Endometrium (tissue), 2 donors: ENCODE measurements at regions not wholly inside any gene's neighbourhood (a gene's known extent, or its start where the extent isn't known, plus 50 kb on each side); places are given as distances from the start of the nearest gene placed in this dataset.
"Not testable (repeated sequence)": the region's sequence is repeated elsewhere in the genome, so short reads cannot be mapped to it uniquely, and the experiment has no call there.

Source experiments
- FAIRE-seq: peaks from 2 replicates; lab custom pipeline; 2012; peaks lifted over from hg19 to GRCh38; lab: Jason Lieb, UNC
- donor health status: control.
- donor health status: control.

DNA sequence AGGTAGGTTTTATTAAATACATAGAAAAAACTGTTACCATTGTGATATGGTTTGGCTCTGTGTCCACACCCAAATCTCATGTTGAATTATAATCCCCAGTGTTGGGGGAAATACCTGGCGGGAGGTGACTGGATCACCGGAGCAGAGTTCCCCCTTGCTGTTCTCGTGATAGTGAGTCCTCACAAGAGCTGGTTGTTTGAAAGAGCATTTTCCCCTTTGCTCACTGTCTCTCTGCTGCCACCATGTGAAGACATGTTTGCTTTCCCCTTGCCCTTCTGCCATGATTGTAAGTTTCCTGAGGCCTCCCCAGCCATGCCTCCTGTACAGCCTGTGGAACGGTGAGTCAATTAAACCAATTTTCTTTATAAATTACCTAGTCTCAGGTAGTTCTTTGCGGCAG is 352.7 kb upstream of the SLC39A10 start:
- no peak for FAIRE-seq

DNA sequence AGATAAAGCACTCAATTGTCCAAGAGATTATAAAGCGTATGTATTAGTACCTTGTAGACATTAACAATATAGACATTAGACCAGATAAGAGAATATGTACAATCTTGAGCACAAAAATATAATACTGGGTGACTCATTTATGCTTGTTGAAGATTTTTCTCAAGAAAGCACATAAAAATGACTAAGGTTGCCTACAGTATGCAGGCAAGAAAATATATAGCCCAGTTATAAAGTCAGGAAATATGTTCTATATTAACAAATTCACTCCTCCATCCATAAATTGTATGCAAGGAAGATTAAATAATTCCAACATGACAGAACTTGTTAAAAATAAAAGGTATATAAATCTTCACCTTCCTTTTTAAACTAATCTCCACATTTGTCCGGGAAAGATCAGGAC is 356.4 kb upstream of the SLC39A10 start:
- no peak for FAIRE-seq

DNA sequence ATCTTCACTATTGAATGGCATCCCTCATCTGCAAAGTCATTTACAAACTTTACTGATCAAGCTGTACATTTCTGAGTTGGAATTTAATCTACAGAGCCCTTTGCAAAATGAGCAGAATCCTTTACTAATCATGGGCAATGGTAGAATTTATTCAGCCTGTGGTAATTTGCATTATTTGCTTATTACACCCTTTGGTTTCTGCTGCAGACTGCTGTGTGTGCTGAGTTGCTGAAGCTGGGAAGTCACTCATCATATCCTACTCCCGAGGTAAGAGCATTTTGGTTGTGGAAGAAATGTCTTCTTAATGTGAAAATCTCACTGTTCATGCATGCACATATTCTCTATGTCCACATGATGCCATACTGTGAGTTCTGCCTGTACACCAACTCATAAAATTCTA is 357.4 kb upstream of the SLC39A10 start:
- FAIRE-seq = no peak

DNA sequence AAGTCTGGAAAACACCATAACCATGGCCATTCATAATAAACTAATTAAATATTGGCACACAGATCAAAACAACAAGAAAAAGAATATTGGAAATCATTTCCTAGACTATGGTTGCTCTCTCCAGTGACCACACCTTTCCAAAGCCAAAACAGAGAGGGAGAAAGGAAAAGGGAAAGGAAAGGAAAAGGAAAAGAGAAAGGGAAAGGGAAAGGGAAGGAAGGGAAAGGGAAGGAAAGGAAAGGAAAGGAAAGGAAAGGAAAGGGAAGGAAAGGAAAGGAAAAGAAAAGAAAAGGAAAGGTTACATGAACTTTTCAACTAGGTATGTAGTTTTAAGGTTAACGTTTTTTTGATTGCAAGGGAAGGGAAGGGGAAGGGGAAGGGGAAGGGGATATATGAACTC is 360.5 kb upstream of the SLC39A10 start:
- FAIRE-seq = no peak

DNA sequence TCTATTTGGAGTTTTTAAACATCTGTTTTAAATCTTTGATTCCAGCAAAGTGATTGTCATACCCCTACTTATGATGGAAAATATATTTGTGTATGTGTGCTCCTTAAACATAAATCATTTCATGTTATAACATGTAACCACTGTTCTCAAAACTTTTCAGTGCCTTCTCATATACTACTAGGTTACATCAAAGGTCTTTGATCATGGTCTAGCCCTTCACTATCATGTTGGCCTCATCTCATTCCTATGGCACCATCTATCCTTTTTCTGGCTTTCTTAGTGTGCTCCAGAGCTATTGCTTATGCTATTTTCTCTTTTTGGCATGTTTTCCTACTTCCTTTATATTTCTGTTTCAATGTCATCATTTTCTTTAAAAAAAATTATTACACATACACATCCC is 367.9 kb upstream of the SLC39A10 start:
- FAIRE-seq = no peak

DNA sequence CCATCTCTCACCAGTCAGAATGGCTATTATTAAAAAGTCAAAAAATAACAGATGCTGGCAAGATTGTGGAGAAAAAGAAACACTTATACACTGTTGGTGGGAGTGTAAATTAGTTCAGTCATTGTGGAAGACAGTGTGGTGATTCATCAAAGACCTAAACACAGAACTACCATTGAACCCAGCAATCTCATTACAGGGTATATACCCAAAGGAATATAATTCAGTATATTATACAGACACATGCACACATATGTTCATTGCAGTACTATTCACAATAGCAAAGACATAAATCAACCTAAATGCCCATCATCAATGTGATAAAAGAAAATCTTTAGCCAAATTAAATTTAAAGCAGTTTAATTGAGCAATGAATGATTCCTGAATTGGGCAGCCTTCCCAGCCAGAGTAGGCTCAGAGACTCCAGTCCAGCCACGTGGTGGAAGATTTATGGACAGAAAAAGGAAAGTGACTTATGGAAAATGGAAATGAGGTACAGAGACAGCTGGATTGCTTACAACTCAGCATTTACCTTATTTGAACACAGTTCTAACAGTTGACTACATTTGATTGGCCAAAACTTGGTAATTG is 377.1 kb upstream of the SLC39A10 start:
- FAIRE-seq = no peak

DNA sequence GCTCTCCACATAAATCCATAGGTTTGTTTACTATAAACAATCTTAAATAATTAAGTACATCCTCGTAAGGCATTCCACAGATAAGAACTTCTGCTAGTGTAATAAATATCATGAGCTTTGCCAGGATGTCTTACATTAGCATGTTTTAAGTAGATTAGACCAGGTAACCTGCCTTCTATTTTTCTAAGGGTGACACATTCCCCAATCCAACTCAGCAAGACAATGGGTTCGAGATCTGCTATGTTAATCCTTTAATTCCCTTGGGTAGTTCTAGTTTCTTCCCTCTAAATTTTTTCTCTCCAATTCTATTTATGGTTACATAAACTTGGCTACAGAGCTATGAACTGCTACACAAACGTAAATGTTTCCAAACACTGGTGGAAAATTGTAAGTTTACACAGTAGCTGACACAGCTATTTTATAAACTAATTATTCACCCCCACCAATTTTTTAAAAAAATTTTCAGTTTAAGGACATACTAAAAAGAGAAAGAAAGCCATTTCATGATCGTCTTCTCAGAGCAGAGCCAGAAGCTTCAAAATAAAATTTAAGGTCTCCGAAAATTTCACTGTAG is 386.5 kb upstream of the SLC39A10 start:
- no peak for FAIRE-seq

DNA sequence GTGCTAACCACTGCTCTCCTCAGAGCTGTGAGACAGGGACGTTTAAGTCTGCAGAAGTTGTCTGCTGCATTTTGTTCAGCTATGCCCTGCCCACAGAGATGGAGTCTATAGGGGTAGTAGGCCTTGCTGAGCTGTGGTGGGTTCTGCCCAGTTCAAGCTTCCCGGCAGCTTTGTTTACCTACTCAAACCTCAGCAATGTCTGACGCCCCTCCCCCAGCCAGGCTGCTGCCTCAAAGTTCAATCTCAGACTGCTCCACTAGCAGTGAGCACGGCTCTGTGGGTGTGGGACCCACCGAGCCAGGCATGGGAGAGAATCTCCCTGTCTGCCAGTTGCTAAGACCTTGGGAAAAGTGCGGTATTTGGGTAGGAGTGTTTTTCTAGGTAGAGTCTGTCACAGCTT is 387.8 kb upstream of the SLC39A10 start:
- FAIRE-seq = no peak

DNA sequence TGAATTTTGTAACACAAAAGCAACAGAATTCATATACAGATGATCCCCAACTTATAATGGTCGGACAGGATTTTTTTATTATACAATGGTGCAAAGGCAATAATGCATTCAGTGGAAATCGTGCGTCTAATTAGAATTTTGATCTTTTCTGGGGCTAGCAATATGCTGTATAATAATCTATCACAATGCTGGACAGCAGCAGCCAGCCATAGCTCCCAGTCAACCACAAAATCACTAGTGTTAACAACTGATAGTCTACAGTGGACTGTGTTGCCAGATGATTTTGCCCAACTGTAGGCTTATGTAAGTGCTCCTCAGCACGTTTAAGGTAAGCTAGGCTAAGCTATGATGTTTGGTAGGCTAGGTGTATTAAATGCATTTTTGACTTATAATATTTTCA is 399.0 kb upstream of the SLC39A10 start:
- no peak for FAIRE-seq

DNA sequence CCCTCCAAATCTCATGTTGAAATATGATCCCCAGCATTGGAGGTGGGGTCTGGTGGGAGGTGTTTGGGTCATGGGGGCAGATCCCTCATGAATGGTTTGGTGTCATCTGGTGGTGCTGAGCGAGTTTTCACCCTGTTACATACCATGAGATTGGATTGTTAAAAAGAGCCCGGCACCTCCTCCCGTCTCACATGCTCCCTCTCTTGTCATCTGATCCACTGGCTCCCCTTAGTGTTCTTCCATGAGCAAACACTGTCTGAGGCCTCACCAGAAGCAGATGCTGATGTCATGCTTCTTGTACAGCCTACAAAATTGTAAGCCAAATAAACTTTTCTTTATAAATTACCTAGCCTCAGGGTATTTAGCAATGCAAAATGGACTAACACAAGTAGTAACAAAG is 405.0 kb upstream of the SLC39A10 start:
- no peak for FAIRE-seq

DNA sequence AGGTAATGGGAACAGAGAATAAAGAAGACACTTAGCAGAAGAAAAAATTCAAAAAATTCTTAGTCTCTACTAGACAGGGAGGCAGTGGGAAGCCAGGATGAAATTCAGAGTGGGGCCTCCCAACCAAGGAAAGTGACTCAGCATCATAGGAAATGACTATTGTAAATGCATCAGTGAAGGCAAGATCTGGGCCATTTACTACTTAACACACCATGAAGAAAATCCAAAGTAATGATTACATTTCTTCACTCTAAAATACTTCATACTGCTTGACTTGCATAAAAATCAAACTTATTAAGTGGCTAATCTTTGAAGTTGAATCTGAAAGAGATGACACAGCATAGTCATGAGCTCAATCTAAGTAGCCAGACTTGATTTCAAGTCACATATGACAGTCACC is 405.8 kb upstream of the SLC39A10 start:
- FAIRE-seq = no peak

DNA sequence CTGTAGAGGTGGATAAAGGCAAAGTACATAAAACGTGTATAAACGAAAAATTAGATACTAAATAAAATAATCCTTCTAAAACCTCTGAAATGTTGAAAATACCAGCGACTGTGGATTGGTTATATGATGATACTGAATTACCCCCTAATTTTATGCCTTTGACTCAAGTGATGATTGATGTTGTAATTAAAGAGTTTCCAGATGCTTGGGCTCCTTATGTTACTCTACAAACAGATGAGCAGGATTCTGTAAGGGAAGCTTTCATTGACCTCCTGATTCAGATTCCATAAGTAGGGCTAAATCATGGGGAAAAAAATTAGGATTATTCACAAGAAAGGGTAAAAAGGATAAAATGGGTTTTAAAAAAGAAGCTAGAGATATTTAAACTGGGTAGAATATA is 418.2 kb upstream of the SLC39A10 start:
- no peak for FAIRE-seq

DNA sequence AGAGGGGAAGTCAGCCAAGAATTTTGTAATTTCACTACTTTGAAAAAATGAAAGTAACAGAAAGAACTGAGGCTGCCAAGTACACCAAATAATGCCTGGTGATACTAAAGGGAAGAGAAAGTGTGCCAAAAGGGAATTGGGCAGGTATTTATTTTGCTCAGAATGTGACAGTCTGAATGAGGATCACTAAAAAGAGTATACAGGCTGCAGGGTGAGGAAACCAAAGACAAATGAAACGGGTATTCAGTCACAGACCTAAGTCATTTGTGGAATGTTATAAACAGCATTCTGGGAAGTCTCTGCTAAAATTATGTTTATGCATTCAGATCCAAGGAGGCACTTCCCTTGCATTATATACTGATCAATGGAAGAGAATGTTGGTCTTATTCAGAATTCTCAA is 418.6 kb upstream of the SLC39A10 start:
- no peak for FAIRE-seq

DNA sequence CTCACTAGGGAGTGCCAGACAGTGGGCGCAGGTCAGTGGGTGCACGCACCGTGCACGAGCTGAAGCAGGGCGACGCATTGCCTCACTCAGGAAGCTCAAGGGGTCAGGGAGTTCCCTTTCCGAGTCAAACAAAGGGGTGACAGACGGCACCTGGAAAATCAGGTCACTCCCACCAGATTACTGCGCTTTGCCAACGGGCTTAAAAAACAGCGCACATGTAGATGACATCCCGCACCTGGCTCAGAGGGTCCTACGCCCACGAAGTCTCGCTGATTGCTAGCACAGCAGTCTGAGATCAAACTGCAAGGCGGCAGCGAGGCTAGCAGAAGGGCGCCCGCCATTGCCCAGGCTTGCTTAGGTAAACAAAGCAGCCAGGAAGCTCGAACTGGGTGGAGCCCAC is 428.5 kb upstream of the SLC39A10 start:
- FAIRE-seq = not testable (repeated sequence)

DNA sequence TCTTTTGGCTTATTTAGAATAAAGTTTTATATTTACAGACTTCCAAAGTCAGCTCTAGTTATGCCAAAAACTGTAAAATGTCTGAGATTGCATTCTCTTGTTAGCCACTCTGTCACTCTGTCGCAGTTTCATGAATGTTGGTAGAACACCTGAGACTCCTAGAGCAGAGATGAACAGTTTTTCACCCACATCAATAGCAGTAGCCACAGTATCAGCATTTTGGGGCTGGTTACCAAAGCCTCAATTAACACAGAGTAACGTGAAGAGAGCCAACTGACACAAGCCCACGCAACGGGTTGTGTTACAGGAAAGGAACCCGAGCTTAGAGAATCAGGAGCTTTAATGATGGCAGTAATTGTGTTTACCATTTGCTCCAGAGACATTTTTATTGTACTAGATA is 443.0 kb upstream of the SLC39A10 start:
- FAIRE-seq = no peak

DNA sequence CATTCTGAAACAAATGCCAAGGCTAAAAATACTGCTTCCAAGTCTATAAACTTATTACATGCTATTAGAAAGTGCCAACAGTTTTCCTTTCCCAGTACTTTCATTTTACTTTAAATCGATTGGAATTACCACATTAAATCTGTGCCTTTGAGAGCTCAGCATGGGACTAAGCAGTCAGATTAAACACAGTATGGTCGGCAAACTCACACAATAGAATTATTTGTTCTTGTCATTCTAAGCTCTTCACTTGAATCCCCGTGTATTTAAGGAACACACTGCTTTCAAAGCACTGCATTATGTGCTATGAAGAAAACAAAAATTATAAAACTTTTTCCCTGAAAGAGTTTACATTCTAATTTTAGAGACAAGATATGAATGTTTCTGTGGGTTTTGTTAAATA is 444.4 kb upstream of the SLC39A10 start:
- FAIRE-seq = no peak

DNA sequence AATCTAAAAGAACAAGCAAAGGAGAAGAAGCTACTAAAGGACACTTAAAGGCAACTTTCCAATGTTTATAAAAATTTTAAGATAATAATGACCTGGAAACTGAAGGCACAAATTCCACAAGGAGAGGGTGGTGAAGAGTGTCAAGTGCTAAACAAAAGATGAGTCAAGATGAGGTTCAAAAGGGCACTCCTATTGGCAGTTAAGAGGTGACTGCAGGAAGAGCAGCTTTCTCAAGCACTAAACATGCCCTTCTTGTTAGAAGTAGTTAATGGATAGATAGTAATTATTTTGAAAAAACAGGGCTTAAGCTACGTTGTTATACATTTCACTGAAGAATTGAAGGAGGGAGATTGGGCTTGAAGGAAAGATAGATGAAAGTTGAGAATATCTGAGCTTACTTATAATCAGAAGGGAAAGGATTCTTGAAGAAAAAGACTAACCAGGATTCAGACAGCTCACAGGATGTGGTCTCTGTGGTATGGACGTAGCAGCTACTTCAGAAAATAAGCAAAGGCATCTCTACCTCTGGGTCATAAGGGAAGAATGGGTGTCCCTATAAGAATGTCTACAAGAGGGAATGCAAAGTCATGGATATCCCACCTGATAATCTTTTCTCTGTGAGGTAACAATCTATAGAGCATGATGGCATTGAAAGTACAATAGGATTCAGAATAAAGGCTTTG is 454.7 kb upstream of the SLC39A10 start:
- no peak for FAIRE-seq

DNA sequence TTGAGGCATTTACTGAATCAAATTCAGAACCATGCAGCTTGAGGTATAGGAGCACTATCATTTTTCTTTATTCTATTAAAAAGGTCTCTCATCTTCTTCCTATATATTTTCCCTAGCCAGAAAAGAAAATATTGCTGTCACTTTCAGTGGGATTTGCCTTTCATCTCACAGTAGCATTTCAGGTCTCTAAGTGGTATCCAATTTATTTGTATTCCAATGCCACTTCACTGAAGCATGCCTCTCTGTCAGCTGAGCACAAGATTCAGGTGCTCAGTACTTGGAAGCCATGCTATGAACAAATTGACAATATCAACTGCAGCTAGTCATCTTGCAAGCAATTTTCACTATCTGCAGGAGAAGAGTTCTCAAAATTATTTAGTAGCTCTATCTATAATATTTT is 457.2 kb upstream of the SLC39A10 start:
- no peak for FAIRE-seq

DNA sequence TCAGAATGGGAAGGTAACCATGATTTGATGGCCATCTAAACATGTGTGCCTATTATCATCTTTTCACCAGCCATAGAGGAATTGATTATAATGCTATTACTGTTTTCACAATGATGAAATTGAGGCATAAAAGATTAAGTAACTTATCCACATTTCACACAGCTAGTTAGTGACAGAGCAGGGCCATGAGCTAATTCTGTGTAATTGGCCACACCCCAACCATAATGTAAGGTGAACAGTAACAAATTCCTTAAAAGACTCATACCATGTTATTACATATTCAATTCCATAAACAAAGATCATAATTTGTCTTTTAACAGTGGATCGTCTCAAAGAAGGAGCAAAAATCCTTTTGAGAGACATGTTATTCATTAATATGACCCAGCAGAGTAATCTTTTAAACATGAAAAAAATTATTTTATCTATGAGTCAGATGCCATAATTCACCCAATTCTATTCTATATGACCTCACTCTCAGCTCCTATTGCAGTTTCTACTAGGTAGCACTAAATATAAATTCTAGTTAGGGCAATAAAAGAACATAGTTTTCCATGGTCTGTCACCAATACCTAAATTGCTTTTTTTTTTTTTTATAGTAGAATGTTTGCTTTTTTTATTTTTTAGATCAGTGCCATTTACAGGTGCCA is 475.8 kb upstream of the SLC39A10 start:
- no peak for FAIRE-seq

DNA sequence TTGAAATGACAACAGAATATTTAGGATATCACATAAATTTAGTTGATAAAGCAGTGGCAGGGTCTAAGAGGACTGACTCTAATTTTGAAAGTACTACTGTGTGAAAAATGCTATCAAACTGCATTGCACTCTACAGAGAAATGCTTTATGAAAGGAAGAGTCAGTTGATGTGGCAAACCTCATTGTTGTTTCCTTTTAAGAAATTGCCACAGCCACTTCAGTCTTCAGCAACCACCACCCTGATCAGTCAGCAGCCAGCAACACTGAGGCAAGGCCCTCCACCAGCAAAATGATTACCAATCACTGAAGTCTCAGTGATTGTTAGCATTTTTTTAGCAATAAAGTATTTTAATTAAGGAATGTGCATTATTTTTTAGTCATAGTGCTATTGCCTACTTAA is 488.7 kb upstream of the SLC39A10 start:
- no peak for FAIRE-seq

DNA sequence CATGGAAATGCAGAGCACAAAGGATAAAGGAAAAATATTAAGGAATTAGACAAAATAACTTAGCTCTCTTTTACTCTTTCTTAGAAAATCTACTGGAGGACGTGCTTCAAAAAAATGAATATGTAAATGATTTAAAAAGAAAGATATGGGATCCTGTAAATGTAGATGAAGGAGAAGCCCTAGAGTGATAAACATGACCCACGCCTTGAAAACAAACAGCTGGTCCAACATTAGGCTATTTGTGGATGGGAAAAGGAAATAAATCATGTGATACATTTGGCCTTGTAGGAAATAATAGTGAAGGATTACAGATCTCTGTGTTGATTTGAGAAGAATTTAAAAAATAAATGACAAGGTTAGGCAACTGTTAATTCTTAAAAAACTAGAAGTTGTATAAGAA is 492.1 kb upstream of the SLC39A10 start:
- no peak for FAIRE-seq

DNA sequence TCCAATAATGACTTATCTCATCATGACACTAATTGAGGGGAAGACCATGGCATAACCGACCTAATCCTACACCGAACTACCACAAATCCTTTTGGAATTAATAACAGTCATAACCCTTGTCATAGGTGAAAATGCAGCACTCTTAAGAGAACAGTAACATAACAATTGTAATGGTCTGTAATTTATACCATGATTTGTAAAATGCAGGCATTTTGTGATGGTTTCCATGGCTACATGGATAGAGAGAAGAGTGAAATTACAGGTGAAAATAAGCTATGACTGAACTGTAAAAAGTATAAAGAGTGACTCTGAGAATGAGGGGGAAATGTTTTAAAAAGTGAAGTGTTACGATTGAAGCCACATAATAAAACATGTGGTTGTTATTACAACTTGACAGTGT is 494.1 kb upstream of the SLC39A10 start:
- FAIRE-seq = no peak

DNA sequence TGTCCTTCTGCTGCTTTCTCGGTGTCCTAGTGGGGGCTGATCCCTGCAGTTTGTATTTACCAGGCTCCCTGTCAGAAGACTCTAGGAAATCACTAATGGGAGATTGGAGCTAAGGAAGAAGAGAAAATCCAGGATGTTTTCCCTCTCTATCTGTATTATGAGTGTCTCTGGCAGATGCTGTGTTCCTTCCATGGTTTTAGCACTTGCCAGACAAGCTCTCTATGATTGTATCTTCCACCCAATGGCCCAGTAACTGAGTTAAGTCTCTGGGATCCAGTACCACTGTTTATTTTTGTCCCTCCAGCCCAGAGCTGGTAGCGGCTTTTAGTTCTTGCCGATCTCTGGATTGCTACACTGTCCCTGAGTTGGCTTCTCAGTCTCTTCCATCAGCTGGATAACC is 494.8 kb upstream of the SLC39A10 start:
- FAIRE-seq = no peak

DNA sequence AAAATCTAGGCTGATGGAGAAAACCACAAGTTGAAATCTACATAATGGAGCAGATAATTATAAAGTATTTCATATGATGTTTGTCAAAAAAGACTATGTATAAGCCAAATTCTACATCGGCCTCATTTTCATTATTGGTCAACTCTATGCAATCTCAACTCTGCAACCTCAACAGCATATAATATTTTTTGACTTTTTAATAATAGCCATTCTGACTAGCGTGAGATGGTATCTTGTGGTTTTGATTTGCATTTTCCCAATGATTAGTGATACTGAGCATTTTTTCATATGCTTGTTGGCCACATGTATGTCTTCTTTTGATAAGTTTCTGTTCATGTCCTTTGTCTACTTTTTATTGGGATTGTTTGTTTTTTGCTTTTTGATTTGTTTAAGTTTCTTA is 496.1 kb upstream of the SLC39A10 start:
- no peak for FAIRE-seq
